Lung (tissue), 11 donors: ENCODE measurements at regions not wholly inside any gene's neighbourhood (a gene's known extent, or its start where the extent isn't known, plus 50 kb on each side); places are given as distances from the start of the nearest gene placed in this dataset.

Experiments
- ATAC-seq: fragments of 200-7000 bp; cut with Tn5 transposase; one replicate; pipeline ENCODE4 v1.9.1; 2020; ENCODE audit warnings: moderate number of reproducible peaks; ENCODE audit not compliant: insufficient read depth, low FRiP score
- DNase-seq, 3 donors: peaks; one replicate each; pipeline ENCODE4 v3.0.0-alpha.2; 2013 to 2017
- H3K27ac ChIP-seq, 2 donors: one replicate each; pipeline ENCODE4 v1.5.1; 2013; ENCODE audit warnings: mild to moderate bottlenecking in 2 of 2, moderate library complexity in 2 of 2, control low read depth in 1 of 2, inconsistent platforms in 1 of 2, low read depth in 1 of 2, low read length in 1 of 2
- H3K27me3 ChIP-seq, 3 donors: one replicate each; pipeline ENCODE4 v1.5.1; 2013; ENCODE audit warnings: low read length in 2 of 3; ENCODE audit not compliant: control insufficient read depth in 3 of 3, insufficient read depth in 3 of 3
- H3K36me3 ChIP-seq, 4 donors: one replicate each; pipeline ENCODE4 v1.5.1; 2013; ENCODE audit warnings: low read length in 4 of 4, mild to moderate bottlenecking in 1 of 4, moderate library complexity in 1 of 4; ENCODE audit not compliant: control insufficient read depth in 4 of 4, insufficient read depth in 4 of 4
- H3K4me1 ChIP-seq, 5 donors: one replicate each; pipeline ENCODE4 v1.5.1; 2013; ENCODE audit warnings: low read length in 5 of 5, mild to moderate bottlenecking in 2 of 5, moderate library complexity in 1 of 5; ENCODE audit not compliant: control insufficient read depth in 5 of 5, insufficient read depth in 5 of 5
- H3K4me3 ChIP-seq: one replicate; pipeline ENCODE4 v1.5.1; 2013; ENCODE audit warnings: mild to moderate bottlenecking, control low read depth, moderate library complexity
- H3K9ac ChIP-seq, 2 donors: one replicate each; pipeline ENCODE4 v1.5.1; 2013; ENCODE audit warnings: low read length in 2 of 2, control low read depth in 1 of 2; ENCODE audit not compliant: insufficient read depth in 1 of 2
- H3K9me3 ChIP-seq, 4 donors: one replicate each; pipeline ENCODE4 v1.5.1; 2013; ENCODE audit warnings: low read length in 3 of 4, mild to moderate bottlenecking in 1 of 4, moderate library complexity in 1 of 4; ENCODE audit not compliant: control insufficient read depth in 4 of 4, insufficient read depth in 3 of 4
- WGBS, 2 donors: extraction: QIAGEN DNeasy Blood & Tissue Kit; methylation state at CpG; one replicate each; pipeline ENCODE4 v1.1.7; 2013; 5-methylcytosine and 5-hydroxymethylcytosine counted together
- TF ChIP-seq, protein P1 (sequence below): IDR thresholded peaks from 2 replicates; pipeline ENCODE4 v1.5.1; 2012; ENCODE audit warnings: mild to moderate bottlenecking; ENCODE audit errors: control extremely low read depth, extremely low read depth
- donor health status: control.
- donor health status: control.
- donor health status: Bipolar disorder and iron deficiency.
- donor health status: healthy.
- donor health status: DM: yes; HTN: yes; CAD: no.

DNA sequence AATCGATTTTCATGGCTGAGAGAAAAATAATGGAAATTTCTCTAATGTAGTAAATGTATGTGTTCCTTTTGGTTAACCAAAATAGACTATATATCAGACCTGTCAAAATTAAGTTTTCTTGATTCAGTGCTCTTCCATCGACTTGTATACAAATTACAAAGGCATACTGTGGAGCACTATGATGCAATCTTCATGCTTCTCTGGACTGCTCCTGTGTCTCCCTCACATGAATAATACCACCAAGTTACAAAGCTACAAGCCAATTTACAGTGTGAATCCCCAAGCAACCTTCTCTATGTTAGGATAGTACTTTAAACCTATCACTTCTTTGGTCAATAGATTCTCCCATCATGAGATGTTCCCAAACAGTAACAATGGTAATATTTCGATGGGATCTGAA, 577.9 kb downstream of the PPARGC1A start:
- 75 to 77% methylated on average over 3 of the region's 3 CpGs for WGBS, 2 donors
- DNase-seq (no peak), ATAC-seq (no peak)
- H3K36me3 ChIP-seq, result no peaks in the 10 kb centered on the region
- H3K27ac ChIP-seq, result no peak overlapping the region
- no peak overlapping the region for H3K4me3 ChIP-seq
- no peaks in the 10 kb centered on the region for H3K27me3 ChIP-seq
- no peaks in the 10 kb centered on the region for H3K4me1 ChIP-seq
- H3K9ac ChIP-seq, result no peak overlapping the region
- TF ChIP-seq, protein P1, sequence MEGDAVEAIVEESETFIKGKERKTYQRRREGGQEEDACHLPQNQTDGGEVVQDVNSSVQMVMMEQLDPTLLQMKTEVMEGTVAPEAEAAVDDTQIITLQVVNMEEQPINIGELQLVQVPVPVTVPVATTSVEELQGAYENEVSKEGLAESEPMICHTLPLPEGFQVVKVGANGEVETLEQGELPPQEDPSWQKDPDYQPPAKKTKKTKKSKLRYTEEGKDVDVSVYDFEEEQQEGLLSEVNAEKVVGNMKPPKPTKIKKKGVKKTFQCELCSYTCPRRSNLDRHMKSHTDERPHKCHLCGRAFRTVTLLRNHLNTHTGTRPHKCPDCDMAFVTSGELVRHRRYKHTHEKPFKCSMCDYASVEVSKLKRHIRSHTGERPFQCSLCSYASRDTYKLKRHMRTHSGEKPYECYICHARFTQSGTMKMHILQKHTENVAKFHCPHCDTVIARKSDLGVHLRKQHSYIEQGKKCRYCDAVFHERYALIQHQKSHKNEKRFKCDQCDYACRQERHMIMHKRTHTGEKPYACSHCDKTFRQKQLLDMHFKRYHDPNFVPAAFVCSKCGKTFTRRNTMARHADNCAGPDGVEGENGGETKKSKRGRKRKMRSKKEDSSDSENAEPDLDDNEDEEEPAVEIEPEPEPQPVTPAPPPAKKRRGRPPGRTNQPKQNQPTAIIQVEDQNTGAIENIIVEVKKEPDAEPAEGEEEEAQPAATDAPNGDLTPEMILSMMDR, result no peak
- no peaks in the 10 kb centered on the region for H3K9me3 ChIP-seq

DNA sequence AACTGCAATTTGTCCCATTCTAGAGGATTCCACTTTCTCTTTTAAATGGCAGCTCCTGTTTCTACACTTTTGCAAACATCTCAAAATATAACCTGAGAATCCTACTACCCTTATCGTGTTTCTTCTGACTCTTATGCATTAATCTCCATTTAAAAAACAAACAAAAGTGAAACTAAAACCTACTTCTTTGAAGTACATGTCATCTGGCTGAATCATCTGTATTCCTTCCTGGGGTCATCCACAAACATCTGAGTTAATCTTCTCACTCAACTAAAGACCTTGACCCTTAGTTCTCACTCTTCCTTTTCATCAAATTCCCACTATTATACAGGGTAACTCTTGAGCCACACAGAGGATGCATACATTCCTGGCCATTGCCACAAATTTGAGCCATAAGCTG, 584.8 kb downstream of the PPARGC1A start:
- ATAC-seq (no peak), DNase-seq (no peak)
- H3K27me3 ChIP-seq, result no peaks in the 10 kb centered on the region
- TF ChIP-seq, protein P1, result no peak
- H3K9ac ChIP-seq, result no peak overlapping the region
- no peaks in the 10 kb centered on the region for H3K9me3 ChIP-seq
- H3K4me1 ChIP-seq, result no peaks in the 10 kb centered on the region
- H3K4me3 ChIP-seq, result no peak overlapping the region
- WGBS, 2 donors, result 33 to 58% methylated on average over 1 of the region's 1 CpG
- no peaks in the 10 kb centered on the region for H3K36me3 ChIP-seq
- H3K27ac ChIP-seq, result no peak overlapping the region

- Histone ChIP-seq H3K9me3 (no peaks in the 10 kb centered on the region), H3K4me1 (no peaks in the 10 kb centered on the region), H3K9ac (no peak overlapping the region), H3K27me3 (no peaks in the 10 kb centered on the region), H3K4me3 (no peak overlapping the region), H3K27ac (no peak overlapping the region), H3K36me3 (no peaks in the 10 kb centered on the region)
- TF ChIP-seq, protein P1, result no peak
- no peak for ATAC-seq
- WGBS, 2 donors, result 19 to 51% methylated on average over 1 of the region's 1 CpG
- DNase-seq, result no peak
Observed at GRCh38 chr4:23298371-23298770, 591.5 kb downstream of the PPARGC1A start.

DNA sequence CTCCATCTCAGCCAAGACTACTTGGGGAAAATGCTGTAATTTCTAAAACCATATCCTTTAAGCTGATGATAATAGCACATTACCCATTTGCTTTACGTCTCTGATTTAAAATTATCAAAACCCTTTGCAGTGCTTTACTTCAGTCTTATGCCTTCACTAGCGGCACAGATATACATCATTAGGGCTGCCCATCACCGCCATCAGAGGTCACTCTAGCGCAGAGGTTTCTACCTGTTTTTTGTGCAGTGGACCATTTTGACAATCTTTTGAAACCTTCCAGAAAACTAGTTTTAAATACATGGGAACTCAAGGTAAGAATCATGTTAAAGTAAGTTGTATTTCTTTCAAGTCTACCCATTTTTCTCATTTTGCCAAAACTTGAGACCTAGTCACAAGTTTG, 592.5 kb downstream of the PPARGC1A start:
- Histone ChIP-seq H3K27me3 (no peaks in the 10 kb centered on the region), H3K27ac (no peak overlapping the region), H3K36me3 (no peaks in the 10 kb centered on the region), H3K9ac (no peak overlapping the region), H3K4me1 (no peaks in the 10 kb centered on the region), H3K9me3 (no peaks in the 10 kb centered on the region), H3K4me3 (no peak overlapping the region)
- no peak for ATAC-seq
- TF ChIP-seq, protein P1, result no peak
- DNase-seq, result no peak
- WGBS, 2 donors, result 89 to 93% methylated on average over 4 of the region's 4 CpGs
